Osteocyte (in vitro differentiated cells): ENCODE measurements at regions not wholly inside any gene's neighbourhood (a gene's known extent, or its start where the extent isn't known, plus 50 kb on each side); places are given as distances from the start of the nearest gene placed in this dataset.
"Not testable (repeated sequence)": the region's sequence is repeated elsewhere in the genome, so short reads cannot be mapped to it uniquely, and the experiment has no call there.

Experiments used
- DNase-seq: peaks from one replicate; pipeline ENCODE4 v3.0.0; 2021; ENCODE audit warnings: mixed read lengths; ENCODE audit not compliant: unreplicated experiment; ENCODE audit errors: extremely low spot score
- H3K27ac Mint-ChIP-seq: one replicate; pipeline ENCODE4 v1.8.0; 2021; ENCODE audit warnings: mild to moderate bottlenecking, mixed read lengths; ENCODE audit not compliant: unreplicated experiment
- H3K27me3 Mint-ChIP-seq: one replicate; pipeline ENCODE4 v1.8.0; 2021; ENCODE audit warnings: mixed read lengths; ENCODE audit not compliant: unreplicated experiment
- H3K36me3 Mint-ChIP-seq: one replicate; pipeline ENCODE4 v1.8.0; 2021; ENCODE audit warnings: mixed read lengths; ENCODE audit not compliant: unreplicated experiment
- H3K4me1 Mint-ChIP-seq: one replicate; pipeline ENCODE4 v1.8.0; 2021; ENCODE audit warnings: mixed read lengths; ENCODE audit not compliant: unreplicated experiment
- H3K4me3 Mint-ChIP-seq: one replicate; pipeline ENCODE4 v1.8.0; 2021; ENCODE audit warnings: mild to moderate bottlenecking, moderate library complexity, mixed read lengths; ENCODE audit not compliant: unreplicated experiment
- H3K9me3 Mint-ChIP-seq: one replicate; pipeline ENCODE4 v1.8.0; 2021; ENCODE audit warnings: mixed read lengths; ENCODE audit not compliant: unreplicated experiment
- CTCF ChIP-seq: fragments of 200-600 bp; sonication (generic); IDR thresholded peaks from 2 replicates; pipeline ENCODE4 v1.5.0; 2021; ENCODE audit warnings: antibody characterized with exemption, mild to moderate bottlenecking, moderate library complexity

- DNase-seq = no peak
- Mint-ChIP-seq H3K27ac (no peak overlapping the region), H3K27me3 (no peaks in the 10 kb centered on the region), H3K4me3 (no peak overlapping the region), H3K9me3 (no peaks in the 10 kb centered on the region), H3K36me3 (no peaks in the 10 kb centered on the region), H3K4me1 (no peaks in the 10 kb centered on the region)
- TF ChIP-seq CTCF = no peak
Measured at GRCh38 chr13:84591444-84591843, 709.2 kb upstream of the SLITRK1 start.

DNA sequence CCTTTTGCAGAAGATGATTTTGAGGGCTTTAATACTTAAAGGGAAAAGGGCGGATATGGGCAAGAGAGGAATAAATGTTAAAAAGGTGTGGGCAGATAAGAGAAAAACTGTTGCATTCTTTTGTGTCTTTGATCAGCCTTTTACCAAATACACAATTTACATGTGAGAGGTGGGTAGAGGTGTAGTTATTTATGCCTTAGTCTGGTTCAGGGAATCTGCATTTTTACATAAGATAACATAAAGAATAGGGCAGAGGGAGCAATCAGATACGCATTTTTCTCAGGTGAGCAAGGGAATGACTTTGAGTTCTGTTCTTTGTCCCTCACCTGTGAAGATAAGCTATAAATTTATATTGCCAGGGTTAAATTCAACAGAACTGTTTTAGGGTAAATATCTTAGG, 708.4 kb upstream of the SLITRK1 start:
- no peaks in the 10 kb centered on the region for H3K9me3 Mint-ChIP-seq
- H3K27me3 Mint-ChIP-seq = no peaks in the 10 kb centered on the region
- no peak for DNase-seq
- TF ChIP-seq CTCF = no peak
- no peaks in the 10 kb centered on the region for H3K36me3 Mint-ChIP-seq
- no peak overlapping the region for H3K4me3 Mint-ChIP-seq
- no peaks in the 10 kb centered on the region for H3K4me1 Mint-ChIP-seq
- no peak overlapping the region for H3K27ac Mint-ChIP-seq

GRCh38 chr13:84588023-84588422, 705.7 kb upstream of the SLITRK1 start:
- Mint-ChIP-seq H3K36me3 (no peaks in the 10 kb centered on the region), H3K4me3 (no peak overlapping the region), H3K27ac (no peak overlapping the region), H3K27me3 (no peaks in the 10 kb centered on the region), H3K9me3 (no peaks in the 10 kb centered on the region), H3K4me1 (no peaks in the 10 kb centered on the region)
- no peak for TF ChIP-seq CTCF
- DNase-seq = no peak

DNA sequence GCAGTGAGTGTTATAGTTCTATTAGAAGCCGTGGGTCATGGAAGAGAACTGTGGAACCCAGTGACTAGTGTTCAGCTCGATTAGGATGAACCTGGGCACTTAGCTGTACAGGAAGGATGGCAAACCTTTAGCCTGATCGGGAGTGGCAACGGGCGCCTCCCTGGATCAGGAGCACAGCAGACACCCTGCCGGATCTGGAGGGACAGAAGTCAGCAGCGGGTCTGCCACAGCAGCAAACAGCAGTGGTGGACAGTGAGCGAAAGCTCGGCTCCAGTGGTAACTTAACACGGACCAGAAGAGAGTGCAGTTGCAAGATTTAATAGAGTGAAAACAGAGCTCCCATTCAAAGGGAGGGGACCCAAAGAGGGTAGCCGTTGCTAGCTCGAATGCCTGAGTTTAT, 697.6 kb upstream of the SLITRK1 start:
- not testable (repeated sequence) for H3K27me3 Mint-ChIP-seq, H3K27ac Mint-ChIP-seq, H3K36me3 Mint-ChIP-seq, DNase-seq, H3K4me3 Mint-ChIP-seq, H3K9me3 Mint-ChIP-seq, H3K4me1 Mint-ChIP-seq

DNA sequence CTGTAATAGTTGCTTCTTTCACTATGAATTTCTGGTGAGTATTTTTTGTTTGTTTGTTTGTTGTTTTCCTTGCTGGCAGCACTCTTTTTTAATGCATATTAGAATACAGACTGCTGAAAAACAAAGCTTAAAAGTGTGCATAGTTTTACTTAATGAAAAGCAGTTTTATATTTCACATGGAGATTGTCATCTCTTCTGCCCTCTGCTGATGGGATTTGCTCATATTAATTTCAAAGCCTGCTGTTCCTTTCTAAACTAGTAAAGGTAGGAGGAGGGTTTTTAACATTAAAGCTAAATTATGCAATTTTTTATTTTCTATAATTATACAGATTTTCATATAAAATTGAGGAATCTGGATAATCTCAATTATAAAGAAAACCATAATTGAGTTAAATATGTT, 692.6 kb upstream of the SLITRK1 start:
- peak; percentile 76 for TF ChIP-seq CTCF
- Mint-ChIP-seq H3K27me3 (no peaks in the 10 kb centered on the region), H3K4me3 (no peak overlapping the region), H3K9me3 (no peaks in the 10 kb centered on the region), H3K36me3 (no peaks in the 10 kb centered on the region), H3K27ac (no peak overlapping the region), H3K4me1 (peaks cover 2% of the 10 kb centered on the region)
- no peak for DNase-seq

- no peak overlapping the region for H3K27ac Mint-ChIP-seq
- peaks cover 4% of the 10 kb centered on the region for H3K4me1 Mint-ChIP-seq
- H3K27me3 Mint-ChIP-seq = no peaks in the 10 kb centered on the region
- TF ChIP-seq CTCF = peak; percentile 8
- no peak overlapping the region for H3K4me3 Mint-ChIP-seq
- DNase-seq = no peak
- H3K36me3 Mint-ChIP-seq = no peaks in the 10 kb centered on the region
- no peaks in the 10 kb centered on the region for H3K9me3 Mint-ChIP-seq
Measured at GRCh38 chr13:84571264-84571663, 689.0 kb upstream of the SLITRK1 start.
